ENCODE measurements at regions not wholly inside any gene's neighbourhood (a gene's known extent, or its start where the extent isn't known, plus 50 kb on each side); places are given as distances from the start of the nearest gene placed in this dataset.

DNA sequence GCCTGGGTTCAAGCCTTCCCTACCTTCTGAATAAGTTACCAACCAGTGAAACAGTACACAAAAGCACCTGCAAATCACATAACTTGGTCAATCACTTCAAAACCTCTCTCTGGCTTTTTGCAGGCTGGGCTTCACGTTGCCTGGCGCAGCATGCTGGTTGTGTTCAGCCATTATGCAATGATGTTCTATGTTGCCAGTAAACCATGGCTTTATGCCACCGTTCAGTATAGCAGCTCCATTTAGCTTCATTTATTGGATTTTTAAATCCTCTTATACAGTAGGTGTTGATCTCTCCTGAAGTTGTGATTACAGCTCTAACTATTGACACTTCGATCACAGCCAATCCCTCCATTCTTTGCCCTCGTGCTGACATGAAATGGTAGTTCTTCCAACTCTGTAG is 233.6 kb upstream of the PTBP2 start:
- TF ChIP-seq, protein P1, sequence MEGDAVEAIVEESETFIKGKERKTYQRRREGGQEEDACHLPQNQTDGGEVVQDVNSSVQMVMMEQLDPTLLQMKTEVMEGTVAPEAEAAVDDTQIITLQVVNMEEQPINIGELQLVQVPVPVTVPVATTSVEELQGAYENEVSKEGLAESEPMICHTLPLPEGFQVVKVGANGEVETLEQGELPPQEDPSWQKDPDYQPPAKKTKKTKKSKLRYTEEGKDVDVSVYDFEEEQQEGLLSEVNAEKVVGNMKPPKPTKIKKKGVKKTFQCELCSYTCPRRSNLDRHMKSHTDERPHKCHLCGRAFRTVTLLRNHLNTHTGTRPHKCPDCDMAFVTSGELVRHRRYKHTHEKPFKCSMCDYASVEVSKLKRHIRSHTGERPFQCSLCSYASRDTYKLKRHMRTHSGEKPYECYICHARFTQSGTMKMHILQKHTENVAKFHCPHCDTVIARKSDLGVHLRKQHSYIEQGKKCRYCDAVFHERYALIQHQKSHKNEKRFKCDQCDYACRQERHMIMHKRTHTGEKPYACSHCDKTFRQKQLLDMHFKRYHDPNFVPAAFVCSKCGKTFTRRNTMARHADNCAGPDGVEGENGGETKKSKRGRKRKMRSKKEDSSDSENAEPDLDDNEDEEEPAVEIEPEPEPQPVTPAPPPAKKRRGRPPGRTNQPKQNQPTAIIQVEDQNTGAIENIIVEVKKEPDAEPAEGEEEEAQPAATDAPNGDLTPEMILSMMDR (IDR thresholded peaks at IDR 0.05; ENCODE audit: borderline replicate concordance, insufficient read depth, low read depth, low read length), result no peak
- H3K4me3 ChIP-seq (ENCODE audit: low read depth, low read length), result no peak overlapping the region

- TF ChIP-seq, protein P1 (IDR thresholded peaks at IDR 0.05; ENCODE audit: borderline replicate concordance, insufficient read depth, low read depth, low read length), result no peak
- H3K4me3 ChIP-seq (ENCODE audit: low read depth, low read length), result no peak overlapping the region
These were observed 232.8 kb upstream of the PTBP2 start for GRCh38 chr1:96488777-96489176.

GRCh38 chr1:96492236-96492635 is 229.3 kb upstream of the PTBP2 start:
- TF ChIP-seq, protein P1 (IDR thresholded peaks at IDR 0.05; ENCODE audit: borderline replicate concordance, insufficient read depth, low read depth, low read length), result no peak
- H3K4me3 ChIP-seq (ENCODE audit: low read depth, low read length), result no peak overlapping the region

- TF ChIP-seq, protein P1 (IDR thresholded peaks at IDR 0.05; ENCODE audit: borderline replicate concordance, insufficient read depth, low read depth, low read length), result no peak
These were observed 222.7 kb upstream of the PTBP2 start for GRCh38 chr1:96498744-96499340.

DNA sequence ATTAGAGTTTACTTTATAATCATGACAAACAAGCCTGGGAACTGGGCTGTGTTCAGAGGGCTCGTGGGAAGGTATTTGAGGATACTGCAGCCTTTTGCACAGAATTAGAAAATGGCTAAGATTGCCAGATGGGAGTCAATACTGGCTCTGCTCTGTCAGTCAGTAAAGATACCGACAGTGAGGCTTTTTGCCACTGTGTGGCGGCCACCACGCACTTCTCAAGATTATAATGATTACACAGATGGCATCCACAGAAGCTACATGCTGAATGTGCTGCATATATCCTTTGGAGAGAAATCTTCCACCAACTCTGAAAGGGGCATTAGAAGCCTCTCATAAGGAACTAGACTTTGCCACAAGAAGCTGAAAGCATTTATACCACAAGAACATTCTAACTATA is 213.4 kb upstream of the PTBP2 start:
- no peak overlapping the region for H3K4me3 ChIP-seq (ENCODE audit: low read depth, low read length)
- TF ChIP-seq, protein P1 (IDR thresholded peaks at IDR 0.05; ENCODE audit: borderline replicate concordance, insufficient read depth, low read depth, low read length), result no peak

More at GRCh38 chr1:96498744-96499340, 222.7 kb upstream of the PTBP2 start:
- H3K4me3 ChIP-seq (ENCODE audit: low read depth, low read length), result no peak overlapping the region

- TF ChIP-seq, protein P1 (IDR thresholded peaks at IDR 0.05; ENCODE audit: borderline replicate concordance, insufficient read depth, low read depth, low read length), result no peak
- H3K4me3 ChIP-seq (ENCODE audit: low read depth, low read length), result no peak overlapping the region
These were observed 212.2 kb upstream of the PTBP2 start for GRCh38 chr1:96509339-96509738.

DNA sequence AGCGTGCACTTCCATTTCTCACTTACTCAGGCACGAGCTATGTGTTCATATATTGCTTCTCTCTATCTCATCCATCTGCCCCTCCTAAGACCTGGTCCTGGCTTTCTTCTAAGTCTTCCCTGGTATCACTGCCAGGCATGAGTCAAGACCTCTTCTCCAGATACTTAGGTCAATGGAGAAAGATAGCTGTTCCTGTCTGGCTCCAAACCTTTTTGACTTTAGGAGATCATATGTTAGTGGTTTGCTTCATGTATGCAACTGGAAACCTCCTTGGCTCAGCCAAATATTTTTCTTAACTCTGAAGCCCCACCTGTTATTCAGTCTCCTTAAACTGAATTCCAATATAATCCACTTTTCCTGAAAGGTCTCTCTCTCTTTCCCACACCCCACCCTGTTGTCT is 211.6 kb upstream of the PTBP2 start:
- TF ChIP-seq, protein P1 (IDR thresholded peaks at IDR 0.05; ENCODE audit: borderline replicate concordance, insufficient read depth, low read depth, low read length), result no peak
- no peak overlapping the region for H3K4me3 ChIP-seq (ENCODE audit: low read depth, low read length)
